ENCODE measurements at regions not wholly inside any gene's neighbourhood (a gene's known extent, or its start where the extent isn't known, plus 50 kb on each side); places are given as distances from the start of the nearest gene placed in this dataset.

DNA sequence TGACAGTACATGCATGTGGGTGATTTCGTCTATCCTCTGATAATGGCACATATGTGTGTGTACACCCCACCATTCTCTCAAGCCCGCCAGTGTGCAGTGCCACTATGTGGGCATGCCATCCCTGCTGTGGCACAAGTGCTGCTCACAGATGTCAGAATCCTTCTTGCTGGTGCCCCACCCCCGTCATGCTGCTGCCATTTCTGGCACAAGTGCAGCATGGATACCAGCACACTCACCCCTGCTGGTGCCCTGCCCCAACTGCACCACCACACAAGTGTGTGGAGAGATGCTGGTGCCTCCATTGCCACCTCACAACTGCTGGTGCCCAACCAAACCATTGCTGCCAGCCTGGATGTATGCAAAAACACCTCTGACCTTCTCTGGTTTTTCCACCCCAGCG, 1133.8 kb downstream of the TECRL start:
- Histone ChIP-seq H3K27me3 (replicated peaks; ENCODE audit: control insufficient read depth, insufficient read depth, low read length) (no peaks in the 10 kb centered on the region), H3K36me3 (ENCODE audit: control insufficient read depth, insufficient read depth, low read length) (no peaks in the 10 kb centered on the region), H3K4me3 (replicated peaks; ENCODE audit: low read depth, low read length) (no peak overlapping the region)
- no peak for DNase-seq (ENCODE audit: extremely low read depth, insufficient read length)
- TF ChIP-seq, protein P1, sequence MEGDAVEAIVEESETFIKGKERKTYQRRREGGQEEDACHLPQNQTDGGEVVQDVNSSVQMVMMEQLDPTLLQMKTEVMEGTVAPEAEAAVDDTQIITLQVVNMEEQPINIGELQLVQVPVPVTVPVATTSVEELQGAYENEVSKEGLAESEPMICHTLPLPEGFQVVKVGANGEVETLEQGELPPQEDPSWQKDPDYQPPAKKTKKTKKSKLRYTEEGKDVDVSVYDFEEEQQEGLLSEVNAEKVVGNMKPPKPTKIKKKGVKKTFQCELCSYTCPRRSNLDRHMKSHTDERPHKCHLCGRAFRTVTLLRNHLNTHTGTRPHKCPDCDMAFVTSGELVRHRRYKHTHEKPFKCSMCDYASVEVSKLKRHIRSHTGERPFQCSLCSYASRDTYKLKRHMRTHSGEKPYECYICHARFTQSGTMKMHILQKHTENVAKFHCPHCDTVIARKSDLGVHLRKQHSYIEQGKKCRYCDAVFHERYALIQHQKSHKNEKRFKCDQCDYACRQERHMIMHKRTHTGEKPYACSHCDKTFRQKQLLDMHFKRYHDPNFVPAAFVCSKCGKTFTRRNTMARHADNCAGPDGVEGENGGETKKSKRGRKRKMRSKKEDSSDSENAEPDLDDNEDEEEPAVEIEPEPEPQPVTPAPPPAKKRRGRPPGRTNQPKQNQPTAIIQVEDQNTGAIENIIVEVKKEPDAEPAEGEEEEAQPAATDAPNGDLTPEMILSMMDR (IDR thresholded peaks at IDR 0.05; ENCODE audit: insufficient read depth, low read length, poor library complexity, severe bottlenecking), result no peak

DNA sequence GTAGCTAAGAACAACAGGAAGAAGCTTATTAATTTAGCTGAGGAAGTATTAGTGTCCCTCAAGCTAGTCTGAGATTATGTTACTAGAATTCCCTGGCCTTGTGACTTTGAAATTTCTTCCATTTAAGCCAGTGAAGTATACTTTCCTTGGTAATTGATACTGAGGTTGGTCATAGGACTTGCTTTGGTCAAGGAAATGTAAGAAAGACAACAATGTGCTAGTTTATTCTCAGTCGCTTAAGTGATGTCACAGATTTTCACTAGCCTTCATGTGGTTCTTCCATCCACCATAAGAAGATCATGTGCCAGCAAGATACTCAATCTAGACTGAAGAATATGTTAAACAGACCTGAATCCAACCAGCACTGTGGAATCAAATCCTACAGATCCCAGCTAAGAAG, 1140.1 kb downstream of the TECRL start:
- TF ChIP-seq, protein P1 (IDR thresholded peaks at IDR 0.05; ENCODE audit: insufficient read depth, low read length, poor library complexity, severe bottlenecking), result no peak
- no peaks in the 10 kb centered on the region for H3K36me3 ChIP-seq (ENCODE audit: control insufficient read depth, insufficient read depth, low read length)
- no peaks in the 10 kb centered on the region for H3K27me3 ChIP-seq (replicated peaks; ENCODE audit: control insufficient read depth, insufficient read depth, low read length)
- no peak overlapping the region for H3K4me3 ChIP-seq (replicated peaks; ENCODE audit: low read depth, low read length)
- no peak for DNase-seq (ENCODE audit: extremely low read depth, insufficient read length)

DNA sequence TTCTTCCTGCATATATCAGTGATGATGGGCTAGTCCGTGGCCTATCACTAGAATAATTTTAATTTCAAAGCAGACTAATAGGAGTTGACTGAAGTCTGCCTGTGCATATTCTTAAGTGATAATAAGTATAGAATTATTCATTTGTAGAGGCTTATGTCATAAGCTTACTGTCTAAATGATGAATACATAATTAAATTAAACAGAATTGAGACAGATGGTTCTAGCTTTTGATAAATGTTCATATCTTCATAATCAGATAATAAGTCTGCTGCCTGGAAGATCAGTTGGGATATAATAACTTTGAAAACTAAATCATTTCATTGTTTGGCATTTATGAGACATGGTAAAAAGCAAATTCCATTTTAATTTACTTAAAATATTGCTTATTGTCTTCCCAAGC, 1175.6 kb downstream of the TECRL start:
- no peaks in the 10 kb centered on the region for H3K27me3 ChIP-seq (replicated peaks; ENCODE audit: control insufficient read depth, insufficient read depth, low read length)
- DNase-seq (ENCODE audit: extremely low read depth, insufficient read length), result no peak
- no peak overlapping the region for H3K4me3 ChIP-seq (replicated peaks; ENCODE audit: low read depth, low read length)
- H3K36me3 ChIP-seq (ENCODE audit: control insufficient read depth, insufficient read depth, low read length), result no peaks in the 10 kb centered on the region
- TF ChIP-seq, protein P1 (IDR thresholded peaks at IDR 0.05; ENCODE audit: insufficient read depth, low read length, poor library complexity, severe bottlenecking), result no peak

DNA sequence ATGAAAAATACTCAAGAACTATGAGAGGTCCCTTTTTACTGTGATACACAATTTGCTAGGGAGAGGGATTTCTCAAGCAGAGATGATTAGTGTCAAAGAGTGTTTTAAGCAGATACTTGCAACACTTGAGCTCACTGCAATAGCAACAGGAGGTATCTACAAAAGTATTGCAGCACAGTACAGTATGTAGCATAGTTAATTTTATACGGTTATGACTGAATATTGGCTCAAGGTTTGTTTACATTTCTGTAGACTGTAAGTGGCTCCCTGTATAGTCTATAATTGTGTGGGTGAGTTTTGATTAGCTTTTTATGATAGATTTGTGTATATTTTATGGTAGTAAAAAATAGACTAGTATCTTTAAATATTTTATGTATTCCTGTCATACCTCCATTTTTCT, 1177.2 kb downstream of the TECRL start:
- H3K27me3 ChIP-seq (replicated peaks; ENCODE audit: control insufficient read depth, insufficient read depth, low read length), result no peaks in the 10 kb centered on the region
- H3K36me3 ChIP-seq (ENCODE audit: control insufficient read depth, insufficient read depth, low read length), result no peaks in the 10 kb centered on the region
- no peak for DNase-seq (ENCODE audit: extremely low read depth, insufficient read length)
- TF ChIP-seq, protein P1 (IDR thresholded peaks at IDR 0.05; ENCODE audit: insufficient read depth, low read length, poor library complexity, severe bottlenecking), result no peak
- no peak overlapping the region for H3K4me3 ChIP-seq (replicated peaks; ENCODE audit: low read depth, low read length)

DNA sequence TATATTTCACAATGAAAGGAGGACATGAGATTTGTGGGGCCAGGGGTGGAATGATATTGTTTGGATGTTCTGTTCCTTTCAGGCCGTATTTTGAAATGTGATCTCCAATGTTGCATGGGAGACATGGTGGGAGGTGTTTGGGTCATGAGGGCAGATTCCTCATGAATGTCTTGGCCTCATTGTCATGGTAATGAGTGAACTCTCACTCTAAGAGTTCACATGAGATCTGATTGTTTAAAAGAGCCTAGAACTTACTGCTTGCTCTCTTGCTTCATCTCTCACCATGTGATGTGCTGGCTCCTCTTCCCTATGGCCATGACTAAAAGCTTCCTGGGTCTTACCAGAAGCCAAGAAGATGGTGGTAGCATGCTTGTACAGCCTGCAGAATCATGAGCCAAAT, 1183.0 kb downstream of the TECRL start:
- H3K36me3 ChIP-seq (ENCODE audit: control insufficient read depth, insufficient read depth, low read length), result no peaks in the 10 kb centered on the region
- TF ChIP-seq, protein P1 (IDR thresholded peaks at IDR 0.05; ENCODE audit: insufficient read depth, low read length, poor library complexity, severe bottlenecking), result no peak
- no peaks in the 10 kb centered on the region for H3K27me3 ChIP-seq (replicated peaks; ENCODE audit: control insufficient read depth, insufficient read depth, low read length)

DNA sequence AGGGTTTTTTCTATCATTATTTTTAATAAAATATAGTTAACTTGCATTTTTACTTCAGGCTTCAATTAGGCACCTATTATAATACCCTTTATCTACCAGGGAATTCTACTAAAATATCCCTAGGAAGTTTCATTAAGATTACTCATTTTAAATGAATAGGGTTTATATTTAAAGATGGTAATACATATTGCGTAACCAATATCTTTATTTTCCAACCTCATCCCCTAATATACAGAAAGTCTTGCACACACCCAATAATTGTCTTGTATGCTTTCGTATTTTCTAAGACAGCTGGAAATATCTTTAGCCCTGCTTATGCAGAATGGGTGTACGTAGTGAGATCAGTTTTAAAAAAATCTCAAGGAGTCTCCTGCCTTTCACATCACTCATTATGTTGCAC, 1186.8 kb downstream of the TECRL start:
- no peaks in the 10 kb centered on the region for H3K36me3 ChIP-seq (ENCODE audit: control insufficient read depth, insufficient read depth, low read length)
- TF ChIP-seq, protein P1 (IDR thresholded peaks at IDR 0.05; ENCODE audit: insufficient read depth, low read length, poor library complexity, severe bottlenecking), result no peak
- no peaks in the 10 kb centered on the region for H3K27me3 ChIP-seq (replicated peaks; ENCODE audit: control insufficient read depth, insufficient read depth, low read length)
- no peak overlapping the region for H3K4me3 ChIP-seq (replicated peaks; ENCODE audit: low read depth, low read length)
- no peak for DNase-seq (ENCODE audit: extremely low read depth, insufficient read length)

More for the DNA sequence above, 1183.0 kb downstream of the TECRL start:
- DNase-seq (ENCODE audit: extremely low read depth, insufficient read length), result no peak
- H3K4me3 ChIP-seq (replicated peaks; ENCODE audit: low read depth, low read length), result no peak overlapping the region

Data from GM06990 (cell line).